DND-41 (cell line): ENCODE measurements at regions not wholly inside any gene's neighbourhood (a gene's known extent, or its start where the extent isn't known, plus 50 kb on each side); places are given as distances from the start of the nearest gene placed in this dataset.

Experiments used
- ATAC-seq: fragments of 200-7000 bp; cut with Tn5 transposase; 3 replicates; pipeline ENCODE4 v1.9.1; 2021; ENCODE audit warnings: low read depth; ENCODE audit not compliant: insufficient read depth
- DNase-seq: peaks from one replicate; pipeline ENCODE4 v3.0.0-alpha.2; 2020
- H2AFZ ChIP-seq: 2 replicates; pipeline ENCODE4 v1.6.0; 2012; ENCODE audit warnings: low read depth, low read length
- H3K27ac ChIP-seq: 2 replicates; pipeline ENCODE4 v1.5.1; 2012; ENCODE audit warnings: low read length, inconsistent platforms
- H3K27me3 ChIP-seq: fragments of 200-600 bp; sonication (generic); 2 replicates; pipeline ENCODE4 v1.6.0; 2012; ENCODE audit warnings: low read length, mild to moderate bottlenecking, inconsistent platforms; ENCODE audit not compliant: insufficient read depth, poor library complexity
- H3K36me3 ChIP-seq: 2 replicates; pipeline ENCODE4 v1.5.1; 2012; ENCODE audit warnings: low read length, inconsistent platforms; ENCODE audit not compliant: insufficient read depth
- H3K4me1 ChIP-seq: 2 replicates; pipeline ENCODE4 v1.5.1; 2012; ENCODE audit warnings: mild to moderate bottlenecking, low read length; ENCODE audit not compliant: insufficient read depth
- H3K4me2 ChIP-seq: 2 replicates; pipeline ENCODE4 v1.6.0; 2012; ENCODE audit warnings: mild to moderate bottlenecking, moderate library complexity, low read length, inconsistent platforms; ENCODE audit not compliant: insufficient read depth
- H3K4me3 ChIP-seq, 2 experiments: fragments of 200-600 bp in 1 of 2; shearing (Covaris generic) in 1 of 2; 2 replicates each; pipeline ENCODE4 v1.5.1; 2012 to 2016; ENCODE audit warnings: inconsistent platforms in 2 of 2, low read length in 2 of 2, mild to moderate bottlenecking in 2 of 2, low read depth in 1 of 2, moderate library complexity in 1 of 2
- H3K79me2 ChIP-seq: 2 replicates; pipeline ENCODE4 v1.6.0; 2012; ENCODE audit warnings: low read length, inconsistent platforms; ENCODE audit not compliant: insufficient read depth
- H3K9ac ChIP-seq: 2 replicates; pipeline ENCODE4 v1.6.0; 2012; ENCODE audit warnings: low read depth, mild to moderate bottlenecking, inconsistent platforms, low read length, moderate library complexity
- H3K9me3 ChIP-seq: 2 replicates; pipeline ENCODE4 v1.5.1; 2012; ENCODE audit warnings: low read length, moderate library complexity, mild to moderate bottlenecking, inconsistent platforms; ENCODE audit not compliant: insufficient read depth, severe bottlenecking
- H4K20me1 ChIP-seq: 2 replicates; pipeline ENCODE4 v1.6.0; 2012; ENCODE audit warnings: low read length; ENCODE audit not compliant: insufficient read depth
- EZH2 ChIP-seq: IDR thresholded peaks from 3 replicates; pipeline ENCODE4 v1.6.1; 2012; ENCODE audit warnings: borderline replicate concordance, low read depth, mild to moderate bottlenecking, moderate library complexity, low read length, inconsistent platforms; ENCODE audit not compliant: severe bottlenecking
- TF ChIP-seq, protein P1 (sequence below): IDR thresholded peaks from 2 replicates; pipeline ENCODE4 v1.5.1; 2012; ENCODE audit warnings: borderline replicate concordance, low read length, moderate library complexity, mild to moderate bottlenecking; ENCODE audit not compliant: poor library complexity, severe bottlenecking; ENCODE audit errors: extremely low read depth

DNA sequence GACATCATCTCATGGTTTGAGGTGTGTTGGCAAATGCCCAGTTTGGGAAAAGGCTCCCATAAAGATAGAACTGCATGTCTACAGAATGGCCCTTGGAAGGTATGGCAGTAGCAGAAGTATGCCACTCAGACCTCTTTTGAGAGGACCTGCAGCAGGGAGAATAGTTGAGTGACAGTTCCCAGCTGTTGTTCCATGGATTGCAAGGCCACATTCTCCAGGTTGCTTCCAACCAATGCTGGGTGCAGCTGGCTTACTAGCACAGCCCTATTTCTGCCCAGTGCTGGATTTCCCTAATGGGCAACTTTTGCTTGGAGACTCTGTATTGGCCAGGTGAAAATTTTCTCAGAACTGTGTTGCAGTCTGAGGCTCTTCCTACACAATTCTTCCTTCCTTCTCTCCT is 266.2 kb downstream of the UTP18 start:
- Histone ChIP-seq H2AFZ (no peak overlapping the region), H3K27me3 (no peaks in the 10 kb centered on the region), H3K9me3 (no peaks in the 10 kb centered on the region), H3K4me3 (no peak overlapping the region), H3K9ac (no peak overlapping the region), H3K36me3 (no peaks in the 10 kb centered on the region), H3K79me2 (no peaks in the 10 kb centered on the region), H3K4me1 (no peaks in the 10 kb centered on the region), H3K4me2 (no peak overlapping the region), H3K27ac (no peak overlapping the region), H4K20me1 (no peaks in the 10 kb centered on the region)
- DNase-seq (no peak), ATAC-seq (no peak)
- TF ChIP-seq, protein P1, sequence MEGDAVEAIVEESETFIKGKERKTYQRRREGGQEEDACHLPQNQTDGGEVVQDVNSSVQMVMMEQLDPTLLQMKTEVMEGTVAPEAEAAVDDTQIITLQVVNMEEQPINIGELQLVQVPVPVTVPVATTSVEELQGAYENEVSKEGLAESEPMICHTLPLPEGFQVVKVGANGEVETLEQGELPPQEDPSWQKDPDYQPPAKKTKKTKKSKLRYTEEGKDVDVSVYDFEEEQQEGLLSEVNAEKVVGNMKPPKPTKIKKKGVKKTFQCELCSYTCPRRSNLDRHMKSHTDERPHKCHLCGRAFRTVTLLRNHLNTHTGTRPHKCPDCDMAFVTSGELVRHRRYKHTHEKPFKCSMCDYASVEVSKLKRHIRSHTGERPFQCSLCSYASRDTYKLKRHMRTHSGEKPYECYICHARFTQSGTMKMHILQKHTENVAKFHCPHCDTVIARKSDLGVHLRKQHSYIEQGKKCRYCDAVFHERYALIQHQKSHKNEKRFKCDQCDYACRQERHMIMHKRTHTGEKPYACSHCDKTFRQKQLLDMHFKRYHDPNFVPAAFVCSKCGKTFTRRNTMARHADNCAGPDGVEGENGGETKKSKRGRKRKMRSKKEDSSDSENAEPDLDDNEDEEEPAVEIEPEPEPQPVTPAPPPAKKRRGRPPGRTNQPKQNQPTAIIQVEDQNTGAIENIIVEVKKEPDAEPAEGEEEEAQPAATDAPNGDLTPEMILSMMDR: no peak
- TF ChIP-seq EZH2: no peak

DNA sequence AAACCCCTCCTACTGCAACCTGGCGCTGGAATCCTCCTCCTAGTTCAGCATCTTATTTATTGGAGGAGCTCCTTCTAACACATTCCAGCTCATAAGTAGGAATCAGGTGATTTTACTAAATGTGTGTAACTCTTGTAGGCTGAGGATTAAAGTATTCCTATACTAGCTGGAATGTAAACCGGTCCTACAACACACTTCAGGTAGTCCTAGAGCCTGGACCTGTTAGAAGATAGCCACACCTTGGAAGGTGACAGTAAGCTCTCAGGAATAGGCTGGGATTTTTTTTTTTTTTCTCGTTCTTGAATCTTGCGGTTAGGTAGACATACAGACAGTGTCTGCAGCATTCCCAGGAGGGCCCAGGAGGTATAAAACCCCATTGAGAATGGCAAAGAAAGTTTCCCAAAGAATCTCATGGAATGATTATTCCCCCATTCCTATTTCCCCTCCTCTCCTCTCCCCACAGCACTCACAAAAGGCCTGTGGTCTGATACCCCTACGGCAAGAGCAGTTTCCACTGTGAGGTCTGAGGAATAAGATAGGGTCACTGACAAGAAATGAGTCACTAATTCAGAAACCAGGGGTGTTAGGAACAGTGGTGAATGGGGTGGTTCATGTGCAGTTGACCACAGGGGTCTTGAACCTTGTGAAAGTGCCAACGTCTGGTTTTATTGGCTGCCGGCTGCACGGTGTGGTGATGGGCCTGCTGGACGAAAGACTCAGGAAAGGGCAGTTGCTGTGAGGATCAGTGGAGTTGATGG is 267.1 kb downstream of the UTP18 start:
- Histone ChIP-seq H3K27me3 (no peaks in the 10 kb centered on the region), H3K79me2 (no peaks in the 10 kb centered on the region), H3K27ac (no peak overlapping the region), H3K9ac (no peak overlapping the region), H2AFZ (no peak overlapping the region), H3K9me3 (no peaks in the 10 kb centered on the region), H3K4me3 (no peak overlapping the region), H3K36me3 (no peaks in the 10 kb centered on the region), H4K20me1 (no peaks in the 10 kb centered on the region), H3K4me1 (no peaks in the 10 kb centered on the region), H3K4me2 (no peak overlapping the region)
- DNase-seq (no peak), ATAC-seq (no peak)
- TF ChIP-seq EZH2: no peak
- TF ChIP-seq, protein P1: no peak

DNA sequence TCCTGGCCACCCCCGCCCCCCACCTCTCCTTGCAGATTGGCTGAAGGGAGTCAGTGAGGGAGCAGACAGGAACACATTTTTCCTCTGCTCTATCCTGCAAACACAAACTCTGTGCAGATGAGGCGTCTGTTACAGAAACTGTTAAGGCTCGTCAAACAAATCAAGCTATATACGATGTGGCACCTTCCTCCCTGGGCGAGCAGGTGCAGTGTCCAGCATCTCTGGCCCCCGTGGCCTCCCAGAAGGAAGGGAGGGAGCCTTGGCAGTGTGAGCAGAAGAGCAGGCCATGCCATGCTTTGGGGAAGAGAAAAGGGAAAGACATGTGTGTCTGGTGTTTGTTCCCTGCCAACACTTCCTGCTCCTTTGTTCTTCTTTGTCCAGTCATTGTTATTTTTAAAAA is 267.8 kb downstream of the UTP18 start:
- Histone ChIP-seq H2AFZ (no peak overlapping the region), H4K20me1 (no peaks in the 10 kb centered on the region), H3K27ac (no peak overlapping the region), H3K9ac (no peak overlapping the region), H3K27me3 (no peaks in the 10 kb centered on the region), H3K4me1 (no peaks in the 10 kb centered on the region), H3K36me3 (no peaks in the 10 kb centered on the region), H3K4me2 (no peak overlapping the region), H3K4me3 (no peak overlapping the region), H3K79me2 (no peaks in the 10 kb centered on the region), H3K9me3 (no peaks in the 10 kb centered on the region)
- no peak for DNase-seq
- no peak for ATAC-seq
- TF ChIP-seq EZH2: no peak
- TF ChIP-seq, protein P1: no peak

DNA sequence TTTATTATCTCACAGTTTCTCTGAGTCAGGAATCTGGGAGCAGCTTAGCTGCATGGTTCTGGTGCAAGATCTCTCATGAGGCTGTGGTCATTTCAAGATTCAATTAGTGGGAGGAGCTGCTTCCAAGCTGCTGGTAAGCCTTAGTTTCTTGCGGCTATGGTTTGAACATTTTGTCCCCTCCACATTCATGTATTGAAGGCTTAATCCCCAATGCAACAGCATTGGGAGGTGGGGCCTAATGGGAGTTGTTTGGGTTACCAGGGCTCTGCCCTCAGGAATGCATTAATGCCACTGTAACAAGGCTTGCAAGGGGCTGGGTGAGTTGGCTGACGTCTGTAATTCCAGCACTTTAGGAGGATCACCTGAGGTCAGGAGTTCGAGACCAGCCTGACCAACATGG is 272.9 kb downstream of the UTP18 start:
- no peak for DNase-seq
- Histone ChIP-seq H3K27me3 (no peaks in the 10 kb centered on the region), H3K4me3 (no peak overlapping the region), H2AFZ (no peak overlapping the region), H3K27ac (no peak overlapping the region), H3K36me3 (no peaks in the 10 kb centered on the region), H3K4me1 (no peaks in the 10 kb centered on the region), H3K9me3 (no peaks in the 10 kb centered on the region), H3K4me2 (no peak overlapping the region), H3K79me2 (no peaks in the 10 kb centered on the region), H3K9ac (no peak overlapping the region), H4K20me1 (no peaks in the 10 kb centered on the region)
- no peak for TF ChIP-seq EZH2
- TF ChIP-seq, protein P1: no peak
- ATAC-seq: no peak
